HT-29 (cell line): ENCODE measurements at regions not wholly inside any gene's neighbourhood (a gene's known extent, or its start where the extent isn't known, plus 50 kb on each side); places are given as distances from the start of the nearest gene placed in this dataset.

Experiments used
- DNase-seq: peaks from one replicate; pipeline ENCODE4 v3.0.0-alpha.2; 2015; ENCODE audit warnings: low spot score

- no peak for DNase-seq
These were observed 234.9 kb downstream of the TEX29 start for GRCh38 chr13:111555268-111555808.

DNA sequence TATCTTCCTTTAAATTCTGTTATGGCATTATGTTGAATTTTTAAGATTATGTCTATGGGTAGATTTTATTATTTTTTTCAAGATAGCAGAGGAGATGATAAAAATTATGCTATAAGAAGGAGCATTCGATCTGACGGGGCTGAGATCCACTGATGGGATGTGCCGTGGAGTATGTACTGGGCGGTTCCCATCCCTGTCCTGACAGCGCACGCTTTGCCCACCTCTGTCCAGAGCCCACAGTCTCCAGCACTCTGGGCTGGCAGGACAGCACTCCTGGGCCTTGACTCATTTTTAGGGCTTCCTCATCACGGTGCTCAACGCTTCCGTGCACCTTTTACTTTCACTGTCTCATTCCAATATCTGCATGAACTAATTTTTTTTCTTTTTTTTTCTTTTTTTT is 235.5 kb downstream of the TEX29 start:
- no peak for DNase-seq

DNA sequence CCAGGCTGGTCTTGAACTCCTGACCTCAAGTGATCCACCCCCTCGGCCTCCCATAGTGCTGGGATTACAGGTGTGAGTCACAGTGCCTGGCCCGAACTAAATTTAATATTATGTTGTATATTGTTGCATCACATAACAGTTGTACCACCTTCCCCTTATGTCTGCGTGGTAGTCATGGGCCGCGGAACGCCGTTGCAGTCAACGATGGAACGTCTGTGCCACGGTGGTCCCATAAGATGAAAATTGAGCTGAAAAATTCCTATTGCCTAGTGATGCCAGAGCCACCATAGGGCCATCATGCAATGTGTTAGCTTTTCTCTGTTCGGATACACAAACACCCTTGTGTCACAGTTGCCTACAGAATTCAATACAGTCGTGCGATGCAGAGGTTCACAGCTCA is 236.1 kb downstream of the TEX29 start:
- no peak for DNase-seq

DNA sequence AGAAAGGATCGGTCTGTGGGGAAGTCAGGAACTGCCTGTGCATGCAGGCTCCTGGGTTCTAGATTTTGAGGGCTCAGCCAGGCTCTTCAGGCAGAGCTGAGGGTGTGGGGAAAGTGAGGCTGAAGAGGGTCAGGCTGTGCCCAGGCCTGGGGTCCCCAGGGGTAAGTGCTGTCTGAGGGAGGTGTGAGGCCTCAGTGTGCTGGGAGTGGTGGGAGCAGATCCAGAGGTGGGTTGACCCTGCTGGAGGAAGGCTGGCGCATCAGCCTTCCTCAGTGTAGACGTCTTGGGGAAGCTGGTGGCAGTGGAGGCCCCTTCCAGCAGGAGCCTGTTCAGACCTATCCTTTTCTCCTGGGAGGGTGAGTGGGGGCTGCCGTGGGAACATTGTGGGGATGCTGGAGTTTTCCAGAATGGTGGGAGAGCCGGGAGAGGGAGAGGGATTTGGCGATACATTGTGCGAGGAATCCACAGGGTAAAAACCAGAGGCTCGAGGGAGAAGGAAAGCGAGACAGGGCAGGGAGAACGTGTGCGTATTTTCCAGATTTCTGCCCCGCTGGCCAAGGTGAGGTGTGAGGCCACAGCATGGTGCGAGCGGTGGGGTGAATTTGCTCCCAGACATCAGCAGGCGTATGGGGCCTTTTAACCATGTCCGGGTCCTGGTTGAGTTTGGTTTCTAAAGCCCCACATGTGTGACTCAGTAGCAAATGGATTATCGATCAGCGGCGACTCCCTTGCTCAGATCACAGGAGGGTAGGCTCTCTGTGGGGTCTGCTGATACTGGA is 237.7 kb downstream of the TEX29 start:
- no peak for DNase-seq

DNA sequence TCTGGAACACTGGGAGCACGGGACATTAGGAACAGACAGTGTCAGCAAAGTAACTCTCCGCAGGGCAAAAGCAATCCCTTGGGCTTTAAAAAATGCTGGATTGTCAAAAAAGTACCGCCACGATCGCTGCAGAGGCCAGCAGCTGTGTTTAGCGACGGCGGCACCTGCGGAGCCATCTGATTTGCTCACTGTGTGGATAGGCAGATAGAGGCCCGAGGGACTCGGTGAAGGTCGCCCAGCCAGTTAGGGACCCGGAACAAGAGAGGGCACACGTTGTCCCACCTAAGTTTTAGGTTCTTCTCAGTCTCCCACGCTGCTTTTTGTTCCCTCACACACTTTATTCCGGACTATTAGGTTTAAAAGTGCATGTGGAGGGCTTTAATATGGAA is 238.3 kb downstream of the TEX29 start:
- no peak for DNase-seq

DNA sequence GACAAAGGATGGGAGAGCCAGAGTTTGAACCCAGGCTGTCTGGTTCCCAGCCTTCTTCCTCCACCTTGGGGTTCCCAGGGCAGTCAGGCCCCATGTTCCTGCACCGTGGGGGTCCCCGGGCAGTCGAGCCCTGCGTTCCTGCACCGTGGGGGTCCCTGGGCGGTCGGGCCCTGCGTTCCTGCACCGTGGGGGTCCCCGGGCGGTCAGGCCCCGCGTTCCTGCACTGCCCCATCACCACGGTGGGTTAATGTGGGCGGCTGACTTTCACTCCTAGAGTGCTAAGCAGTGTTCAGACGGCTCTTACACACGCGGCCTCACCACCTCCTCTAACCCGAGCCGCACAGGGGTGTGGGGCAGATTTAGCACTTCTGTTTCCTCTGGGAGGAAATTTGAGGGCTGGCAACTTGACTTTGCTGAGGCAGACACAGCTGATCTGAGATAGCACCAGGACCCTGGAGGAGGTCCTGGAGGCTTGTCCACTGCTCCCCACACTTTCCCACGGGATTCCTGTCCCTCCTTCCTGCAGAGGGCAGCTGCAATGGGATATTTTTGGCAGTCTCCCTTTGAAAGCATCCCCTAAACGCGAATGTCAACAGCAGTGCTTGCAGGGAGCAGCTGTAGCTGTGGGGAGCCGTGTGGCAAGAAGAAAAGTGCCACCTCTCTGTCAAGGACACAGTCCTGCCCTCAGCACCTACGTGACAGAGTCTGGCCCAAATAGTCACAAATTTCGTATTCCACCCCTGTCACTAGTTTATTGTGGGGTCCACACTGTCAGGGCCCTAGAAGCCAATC is 239.4 kb downstream of the TEX29 start:
- DNase-seq = no peak

- DNase-seq = no peak
These were observed 240.8 kb downstream of the TEX29 start for GRCh38 chr13:111561091-111561781.

- DNase-seq = no peak
These were observed 242.3 kb downstream of the TEX29 start for GRCh38 chr13:111562716-111563115.

DNA sequence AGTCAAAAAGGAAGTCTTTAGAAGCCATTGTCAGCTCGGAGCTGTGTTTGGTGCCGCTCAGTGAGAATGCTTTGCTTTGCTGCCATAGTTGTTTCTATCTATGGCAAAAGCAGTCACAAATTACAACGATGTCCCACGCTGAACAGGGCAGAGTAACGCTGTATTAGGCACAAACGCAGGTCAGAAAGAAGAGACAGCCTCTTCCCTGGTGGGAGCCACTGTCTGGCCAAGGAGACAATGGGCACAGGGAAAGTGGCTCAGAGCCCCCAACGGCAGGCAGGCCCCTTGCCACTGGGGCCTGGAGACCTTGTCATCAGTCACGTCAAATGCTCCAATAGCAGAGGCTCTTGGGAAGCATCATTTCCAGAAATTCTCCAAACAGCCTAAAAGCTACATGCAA is 244.2 kb downstream of the TEX29 start:
- no peak for DNase-seq

- no peak for DNase-seq
These were observed 245.0 kb downstream of the TEX29 start for GRCh38 chr13:111565400-111565799.

GRCh38 chr13:111566567-111566966 is 246.1 kb downstream of the TEX29 start:
- no peak for DNase-seq

DNA sequence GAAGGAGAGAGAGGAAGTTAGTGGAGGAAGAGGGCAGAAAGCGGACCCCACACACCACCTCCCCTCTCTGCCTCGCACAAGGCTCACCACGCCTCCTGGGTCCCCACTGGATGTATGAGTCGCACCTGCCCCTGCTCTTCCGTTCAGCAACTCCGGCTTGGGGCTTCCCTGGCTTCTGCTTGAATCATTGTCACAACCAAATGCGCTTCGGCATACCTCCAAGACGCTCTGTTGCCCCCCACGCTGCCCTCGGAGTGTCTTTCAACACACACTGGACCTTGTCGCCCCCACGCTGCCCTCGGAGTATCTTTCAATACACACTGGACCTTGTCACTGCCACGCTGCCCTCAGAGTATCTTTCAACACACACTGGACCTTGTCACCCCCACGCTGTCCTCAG is 247.2 kb downstream of the TEX29 start:
- DNase-seq = no peak

DNA sequence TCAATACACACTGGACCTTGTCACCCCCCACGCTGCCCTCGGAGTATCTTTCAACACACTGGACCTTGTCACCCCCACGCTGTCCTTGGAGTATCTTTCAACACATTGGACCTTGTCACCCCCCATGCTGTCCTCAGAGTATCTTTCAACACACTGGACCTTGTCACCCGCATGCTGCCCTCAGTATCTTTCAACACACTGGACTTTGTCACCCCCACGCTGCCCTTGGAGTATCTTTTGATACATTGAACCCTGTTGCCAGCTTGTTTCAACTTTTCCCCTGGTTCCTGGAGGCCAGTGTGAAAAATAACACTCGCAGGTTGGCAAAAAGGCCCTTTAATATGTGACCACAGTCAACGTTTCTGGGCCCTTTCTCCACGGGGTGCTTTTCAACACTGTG is 247.8 kb downstream of the TEX29 start:
- no peak for DNase-seq

GRCh38 chr13:111570911-111571310 is 250.5 kb downstream of the TEX29 start:
- no peak for DNase-seq

- no peak for DNase-seq
These were observed 252.7 kb downstream of the TEX29 start for GRCh38 chr13:111572956-111573761.

GRCh38 chr13:111573801-111574200 is 253.4 kb downstream of the TEX29 start:
- DNase-seq = no peak

GRCh38 chr13:111575276-111575675 is 254.8 kb downstream of the TEX29 start:
- no peak for DNase-seq

DNA sequence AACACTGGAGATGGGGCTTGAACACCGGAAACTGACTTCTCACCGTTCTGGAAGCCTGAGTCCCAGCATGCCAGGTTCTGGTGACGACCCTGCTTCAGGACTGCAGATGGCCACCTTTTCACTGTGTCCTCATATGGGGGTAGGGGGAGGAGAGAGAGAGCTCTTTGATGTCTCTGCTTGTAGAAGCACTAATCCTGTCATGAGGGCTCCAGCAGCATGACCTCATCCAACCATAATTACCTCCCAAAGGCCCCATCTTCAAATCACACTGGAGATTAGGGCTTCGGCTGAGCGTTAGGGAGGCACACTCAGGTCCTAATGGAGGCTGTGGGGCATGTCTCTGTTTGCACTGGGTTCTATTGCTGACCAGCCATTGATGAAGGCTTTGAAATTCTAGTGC is 255.3 kb downstream of the TEX29 start:
- no peak for DNase-seq

DNA sequence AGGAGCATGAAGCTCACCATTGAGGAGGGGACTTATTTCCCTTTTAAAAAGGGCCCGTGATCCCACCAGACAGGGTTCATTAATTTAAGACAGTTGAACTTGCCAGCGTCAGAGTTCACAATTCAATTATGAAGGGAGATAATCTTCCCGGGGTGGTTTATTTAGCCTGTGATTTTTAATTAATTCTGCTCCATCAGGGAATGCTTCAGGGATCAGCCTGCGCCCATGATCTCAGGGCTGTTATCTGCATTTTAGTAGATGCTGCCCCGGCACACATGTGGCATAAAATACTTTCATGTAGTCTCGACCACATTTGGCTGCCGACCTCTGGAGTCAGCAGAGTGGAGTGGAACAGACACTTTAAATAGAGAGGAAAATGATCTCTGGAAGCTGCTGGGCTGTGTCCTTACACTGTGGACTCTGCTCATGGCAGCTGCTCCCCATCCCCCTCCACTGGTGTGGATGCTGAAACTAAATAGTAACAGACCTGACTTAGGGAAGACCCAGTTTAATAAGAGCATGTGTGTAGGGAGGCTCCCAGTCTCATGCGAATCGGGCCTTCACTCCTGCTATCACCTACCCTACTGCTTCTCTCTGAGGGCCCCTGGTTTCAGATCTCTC is 256.9 kb downstream of the TEX29 start:
- DNase-seq = no peak

DNA sequence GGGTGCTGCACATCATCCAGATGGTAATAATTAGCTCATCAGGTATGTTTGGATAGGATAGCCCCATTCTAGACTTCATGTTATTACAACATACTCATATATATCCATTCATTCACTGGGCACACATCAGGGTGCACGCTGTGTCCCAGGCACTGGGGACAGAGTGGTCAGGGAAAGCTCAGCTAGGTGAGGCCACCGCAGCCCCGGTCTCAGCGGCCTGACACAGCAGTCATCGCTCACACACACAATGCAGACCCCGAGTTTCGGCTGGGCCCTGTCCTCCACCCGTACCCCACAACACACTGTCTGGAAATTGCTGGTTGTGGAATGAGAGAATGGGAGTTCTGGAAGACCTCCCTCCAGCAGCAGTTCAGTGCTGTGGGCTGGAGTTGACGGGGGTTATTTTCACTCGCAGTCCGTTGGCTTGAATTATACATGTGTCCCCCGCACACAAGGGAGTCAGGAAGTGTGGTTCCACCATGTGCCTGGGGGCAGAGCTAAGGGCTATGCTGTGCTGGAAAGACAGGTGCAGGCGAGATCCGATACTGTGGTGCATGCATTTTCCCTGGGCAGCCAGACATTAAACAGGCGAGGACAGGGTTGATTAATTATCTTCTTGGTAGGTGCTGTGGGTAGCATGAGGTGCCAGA is 257.6 kb downstream of the TEX29 start:
- DNase-seq = no peak
